ENCODE measurements at regions not wholly inside any gene's neighbourhood (a gene's known extent, or its start where the extent isn't known, plus 50 kb on each side); places are given as distances from the start of the nearest gene placed in this dataset.
"Not testable (repeated sequence)": the region's sequence is repeated elsewhere in the genome, so short reads cannot be mapped to it uniquely, and the experiment has no call there.

DNA sequence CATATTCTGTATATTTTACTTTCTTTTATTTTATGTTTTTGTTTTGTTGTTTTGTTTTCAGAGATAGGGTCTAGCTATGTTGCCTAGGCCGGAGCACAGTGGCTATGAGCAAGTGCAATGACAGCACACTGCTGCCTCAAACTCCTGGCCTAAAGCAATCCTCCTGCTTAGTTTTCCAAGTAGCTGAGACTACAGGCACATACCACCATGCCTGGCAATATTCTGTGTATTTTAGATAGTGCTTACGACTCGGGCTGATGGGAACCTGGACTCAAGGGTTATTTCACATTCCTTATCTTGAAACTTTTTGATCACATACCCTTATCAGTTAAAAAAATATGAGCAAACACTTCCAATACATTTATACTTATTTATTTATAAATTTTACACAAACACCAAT is 119.0 kb upstream of the STARD4 start:
- no peak for DNase-seq

DNA sequence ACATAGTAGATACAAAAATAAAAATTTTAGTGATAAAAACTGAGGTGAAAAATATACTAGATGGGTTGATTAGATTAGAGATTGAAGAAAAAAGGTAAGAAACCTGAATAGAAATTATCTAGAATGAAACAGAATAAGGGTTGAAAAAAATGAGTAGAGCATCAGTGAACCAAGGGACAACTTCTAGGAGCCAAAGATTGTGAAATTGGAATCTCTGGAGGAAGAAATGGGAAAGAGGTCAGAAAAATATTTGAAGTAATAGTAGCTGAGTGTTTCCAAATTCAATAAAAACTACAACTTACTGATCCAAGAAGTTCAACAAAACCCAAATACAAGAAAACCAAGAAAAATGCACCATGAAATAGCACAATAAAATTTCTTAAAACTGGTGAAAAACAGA is 116.6 kb upstream of the STARD4 start:
- DNase-seq = no peak

DNA sequence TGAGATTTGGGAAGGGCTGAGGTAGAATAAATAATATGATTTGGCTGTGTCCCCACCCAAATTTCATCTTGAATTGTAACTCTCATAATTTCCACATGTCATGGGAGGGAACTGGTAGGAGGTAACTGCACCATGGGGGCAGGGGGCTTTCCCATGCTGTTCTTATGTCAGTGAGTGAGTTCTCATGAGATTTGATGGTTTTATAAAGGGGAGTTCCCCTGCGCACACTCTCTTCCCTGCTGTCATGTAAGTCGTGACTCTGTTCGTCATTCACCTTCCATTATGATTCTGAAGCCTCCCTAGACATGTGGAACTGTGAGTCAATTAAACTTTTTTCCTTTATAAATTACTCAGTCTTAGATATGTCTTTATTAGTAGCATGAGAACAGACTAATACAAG is 115.5 kb upstream of the STARD4 start:
- no peak for DNase-seq

DNA sequence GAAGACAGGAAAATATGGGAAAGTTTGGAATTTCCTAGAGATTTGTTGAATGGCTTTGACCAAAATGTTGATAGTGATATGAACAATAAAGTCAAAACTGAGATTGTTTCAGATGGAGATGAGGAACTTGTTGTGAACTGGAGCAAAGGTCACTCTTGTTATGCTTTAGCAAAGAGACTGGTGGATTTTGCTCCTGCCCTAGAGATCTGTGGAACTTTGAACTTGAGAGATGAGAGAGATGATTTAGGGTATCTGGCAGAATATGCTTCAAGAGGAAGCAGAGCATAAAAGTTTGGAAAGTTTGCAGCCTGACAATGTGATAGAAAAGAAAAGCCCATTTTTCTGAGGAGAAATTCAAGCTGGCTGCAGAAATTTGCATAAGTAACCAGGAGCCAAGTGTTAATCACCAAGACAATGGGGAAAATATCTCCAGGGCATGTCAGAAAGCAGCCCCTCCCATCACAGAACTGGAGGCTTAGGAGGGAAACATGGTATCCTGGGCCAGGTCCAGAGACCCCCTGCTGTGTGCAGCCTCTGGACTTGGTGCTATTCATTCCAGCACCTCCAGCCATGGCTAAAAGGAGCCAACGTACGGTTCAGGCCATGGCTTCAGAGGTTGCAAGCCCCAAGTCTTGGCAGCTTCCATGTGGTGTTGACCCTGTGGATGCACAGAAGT is 114.3 kb upstream of the STARD4 start:
- DNase-seq = no peak

DNA sequence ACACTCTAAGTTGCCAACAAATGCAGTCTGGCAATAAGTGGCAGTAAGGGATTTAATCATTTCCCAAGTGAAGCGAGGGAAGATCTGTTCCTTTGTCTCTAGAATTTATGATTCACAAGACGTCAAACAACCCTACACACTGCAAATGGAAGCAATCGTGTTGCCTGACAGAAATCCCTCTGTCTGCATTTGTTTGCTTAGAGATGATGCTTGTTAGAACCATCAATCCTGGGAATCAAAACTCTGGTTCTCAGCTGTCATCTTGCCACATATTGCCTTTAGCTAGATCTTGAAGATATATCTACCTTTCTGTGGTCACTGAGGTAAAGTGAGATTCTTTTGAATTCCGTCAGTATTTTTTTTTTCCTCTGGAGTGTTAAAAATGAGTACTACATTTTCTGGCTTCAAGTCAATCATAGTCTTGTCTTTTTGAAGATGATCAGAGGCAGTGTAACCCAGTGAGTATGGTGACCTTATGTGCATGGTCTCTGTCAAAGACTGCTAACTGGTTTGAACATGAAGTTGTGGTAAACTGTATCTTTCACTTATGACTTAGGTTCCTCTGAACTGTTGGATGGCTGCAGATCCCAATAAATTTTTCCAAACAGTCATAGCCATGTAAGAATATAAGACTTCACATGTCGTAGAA is 106.4 kb upstream of the STARD4 start:
- no peak for DNase-seq

DNA sequence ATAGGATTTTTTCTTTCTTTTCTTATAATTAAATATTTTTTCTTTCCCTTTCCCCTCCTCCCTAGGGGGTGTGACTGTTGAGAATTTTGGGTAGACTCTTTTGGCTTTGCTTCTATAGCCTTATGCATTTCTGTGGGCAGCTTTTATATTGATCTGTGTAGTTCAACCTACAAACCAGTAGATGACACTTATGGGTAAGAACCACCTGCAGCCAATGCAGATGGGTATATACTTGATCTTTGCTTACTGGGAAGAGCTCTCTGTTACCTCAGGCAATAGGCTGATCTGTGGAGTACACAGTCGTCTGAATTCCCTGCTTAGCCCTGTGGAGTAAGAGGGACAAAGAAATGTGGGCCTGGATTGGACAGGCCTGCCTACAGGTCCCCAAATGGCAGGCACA is 102.7 kb upstream of the STARD4 start:
- no peak for DNase-seq

DNA sequence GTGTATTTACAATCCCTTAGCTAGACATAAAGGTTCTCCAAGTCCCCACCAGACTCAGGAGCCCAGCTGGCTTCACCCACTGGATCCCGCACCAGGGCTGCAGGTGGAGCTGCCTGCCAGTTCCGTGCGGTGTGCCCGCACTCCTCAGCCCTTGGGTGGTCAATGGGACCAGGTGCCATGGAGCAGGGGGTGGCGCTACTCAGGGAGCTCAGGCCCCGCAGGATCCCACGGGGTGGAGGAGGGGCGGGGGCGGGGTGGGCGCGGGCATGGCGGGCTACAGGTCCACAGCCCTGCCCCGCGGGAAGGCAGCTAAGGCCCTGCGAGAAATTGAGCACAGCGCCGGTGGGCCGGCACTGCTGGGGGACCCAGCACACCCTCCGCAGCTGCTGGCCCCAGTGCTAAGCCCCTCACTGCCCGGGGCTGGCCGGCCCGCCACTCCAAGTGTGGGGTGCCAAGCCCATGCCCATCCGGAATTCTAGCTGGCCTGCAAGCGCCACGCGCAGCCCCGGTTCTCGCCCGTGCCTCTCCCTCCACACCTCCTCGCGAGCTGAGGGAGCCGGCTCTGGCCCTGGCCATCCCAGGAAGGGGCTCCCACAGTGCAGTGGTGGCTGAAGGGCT is 99.8 kb upstream of the STARD4 start:
- not testable (repeated sequence) for DNase-seq

DNA sequence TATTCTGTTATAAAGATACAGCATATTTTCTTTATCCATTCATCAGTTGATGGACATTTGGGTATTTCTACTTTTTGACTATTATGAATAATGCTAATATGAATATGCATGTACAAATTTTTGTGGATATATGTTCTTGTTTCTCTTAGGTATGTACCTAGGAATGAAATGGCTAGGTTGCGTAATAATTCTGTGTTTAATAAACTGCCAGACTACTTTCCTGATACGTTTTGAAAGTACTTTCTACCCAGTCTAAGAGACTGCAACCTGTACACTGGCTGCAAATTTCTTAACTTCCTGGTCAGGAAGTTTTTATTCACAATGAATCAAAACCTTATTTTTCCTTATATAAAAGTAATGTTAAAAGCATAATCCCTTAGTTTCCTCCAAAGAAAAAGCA is 93.9 kb upstream of the STARD4 start:
- DNase-seq = no peak

DNA sequence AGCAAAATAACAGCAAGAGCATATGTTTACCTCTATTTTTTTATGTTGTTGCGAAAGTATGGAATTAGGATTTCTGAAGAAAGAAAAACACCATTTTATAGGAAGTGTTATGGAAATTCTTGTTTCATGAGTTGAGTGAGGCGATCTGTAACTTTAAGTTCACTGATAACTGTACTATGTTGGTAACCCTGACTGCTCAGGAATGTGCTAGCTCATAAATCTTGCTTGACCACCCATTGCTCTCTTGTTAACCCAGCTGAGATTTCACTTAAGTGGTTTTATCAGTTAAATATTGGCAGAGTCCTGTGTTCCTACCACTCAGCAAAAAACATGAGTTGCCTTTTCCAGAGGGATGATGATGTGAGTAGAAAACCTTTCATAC is 91.1 kb upstream of the STARD4 start:
- DNase-seq = no peak

DNA sequence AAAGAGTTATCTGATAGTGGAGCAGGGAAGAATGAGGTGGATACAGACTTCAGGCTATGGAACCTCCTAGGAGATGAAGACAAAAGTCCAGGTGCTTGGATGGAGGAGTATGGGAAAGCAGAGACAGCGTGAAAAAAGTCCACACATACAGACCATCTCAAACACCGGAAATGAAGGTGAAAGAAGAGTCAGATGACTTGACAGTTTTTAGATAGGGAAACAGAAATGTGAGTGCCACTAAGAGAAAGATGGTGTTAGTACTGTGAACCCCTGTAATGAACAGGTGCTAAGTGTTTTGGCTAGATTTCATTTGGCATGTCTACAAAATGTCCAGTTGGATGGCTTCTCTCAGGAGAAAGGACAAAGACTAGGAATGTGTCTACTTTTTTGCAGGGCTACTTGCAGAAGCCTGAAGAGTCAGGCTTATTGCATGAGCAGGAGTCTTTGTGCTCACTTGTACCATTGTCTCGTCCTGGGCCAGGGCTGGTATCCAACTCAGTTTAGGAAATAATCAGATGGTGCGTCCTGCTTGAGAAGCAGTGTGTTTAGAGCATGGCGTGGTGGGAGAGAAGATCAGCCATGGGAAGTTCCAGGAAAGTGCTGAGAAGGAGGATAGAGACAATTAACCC is 90.6 kb upstream of the STARD4 start:
- no peak for DNase-seq

DNA sequence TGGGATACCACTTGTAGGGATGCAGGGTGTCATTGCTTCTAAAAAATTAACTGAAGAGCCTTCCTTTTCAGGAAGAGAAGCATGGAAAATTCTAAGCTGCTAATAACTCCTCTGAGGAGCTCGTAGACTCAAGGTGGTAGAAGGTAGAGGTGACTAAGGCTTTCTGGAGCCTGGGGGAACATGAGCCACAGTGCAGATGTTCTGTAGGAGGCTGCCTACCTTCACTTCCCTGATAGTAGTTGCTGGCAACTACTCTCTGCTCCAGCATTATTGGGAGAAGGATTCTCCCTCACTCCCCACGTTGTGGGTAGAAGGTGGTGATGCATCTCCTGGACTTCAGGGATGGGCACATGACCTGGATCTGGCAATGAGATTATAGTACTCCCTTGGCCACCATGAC is 86.7 kb upstream of the STARD4 start:
- DNase-seq = no peak

DNA sequence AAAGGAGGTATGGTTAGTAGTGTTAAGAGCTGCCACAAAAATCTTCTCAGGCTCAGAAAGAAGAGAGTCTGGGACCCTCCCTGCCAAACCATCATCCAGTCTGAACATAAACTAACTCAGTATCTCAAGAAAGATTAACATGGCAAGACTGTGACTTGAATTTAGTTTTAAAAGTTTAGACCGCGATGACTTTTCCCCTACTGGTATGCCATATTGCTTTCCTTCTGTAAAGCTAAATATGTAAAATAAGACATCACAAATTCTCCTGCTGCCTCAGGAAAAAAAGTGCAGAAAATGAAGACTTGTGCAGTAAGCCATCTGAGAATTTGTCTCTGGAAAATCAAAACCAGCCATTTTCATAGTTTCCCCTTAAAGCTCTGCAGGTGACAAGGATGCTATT is 85.2 kb upstream of the STARD4 start:
- DNase-seq = no peak

DNA sequence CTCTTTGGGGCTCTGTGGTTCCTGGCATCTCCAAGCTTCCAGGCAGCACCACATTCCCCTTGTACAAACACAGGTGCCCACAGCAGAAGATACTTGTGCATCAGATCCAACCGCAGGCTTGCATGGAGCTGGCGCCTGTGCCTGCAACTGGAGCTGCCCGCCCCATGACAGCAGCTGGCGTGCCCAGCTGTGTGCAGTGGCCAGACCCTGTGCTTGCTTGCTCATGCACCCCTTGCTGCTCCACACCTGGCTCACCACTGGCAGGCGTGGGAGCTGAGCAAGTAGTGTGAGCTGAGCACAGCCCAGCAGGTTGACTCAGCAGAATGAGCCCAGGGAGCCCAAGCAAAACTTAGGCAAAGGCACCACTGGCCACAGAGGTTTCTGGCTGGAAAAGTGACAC is 84.4 kb upstream of the STARD4 start:
- no peak for DNase-seq

DNA sequence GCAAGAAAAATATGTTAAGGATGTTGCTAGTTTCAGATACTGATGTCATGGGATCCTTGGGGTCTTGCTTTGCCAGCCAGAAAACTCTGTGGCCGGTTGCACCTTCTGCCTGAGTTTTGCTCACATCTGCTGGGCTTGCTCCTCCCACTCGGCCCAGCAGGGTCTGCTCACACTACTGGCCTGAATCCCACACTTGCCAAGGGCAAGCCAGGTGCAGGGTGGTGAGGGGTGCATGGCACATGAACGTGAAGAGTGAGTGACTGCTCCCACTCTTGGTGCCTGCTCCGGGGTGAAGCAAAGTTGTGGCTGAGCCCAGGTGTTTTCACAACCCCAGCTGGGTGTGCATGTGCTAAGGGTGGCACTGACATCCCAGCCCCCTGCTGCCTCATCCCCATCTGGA is 83.1 kb upstream of the STARD4 start:
- DNase-seq = no peak

DNA sequence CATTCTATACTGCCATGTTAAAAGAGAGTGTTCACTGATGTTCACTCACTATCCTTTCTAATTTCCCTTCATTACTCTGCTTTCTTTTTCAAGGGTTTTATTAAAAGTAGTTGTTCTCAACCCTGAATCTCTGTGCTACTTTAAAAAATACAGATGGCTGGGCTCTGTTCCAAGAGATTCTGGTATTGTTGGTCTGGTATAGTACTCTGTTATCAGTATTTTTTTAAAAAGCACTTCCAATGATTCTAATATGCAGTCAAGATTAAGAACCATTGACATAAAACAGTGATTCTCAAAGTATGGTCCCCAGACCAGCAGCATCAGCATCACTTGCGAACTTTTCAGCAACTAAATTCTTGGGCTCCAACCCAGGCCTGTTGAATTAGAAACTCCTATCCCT is 77.0 kb upstream of the STARD4 start:
- no peak for DNase-seq

DNA sequence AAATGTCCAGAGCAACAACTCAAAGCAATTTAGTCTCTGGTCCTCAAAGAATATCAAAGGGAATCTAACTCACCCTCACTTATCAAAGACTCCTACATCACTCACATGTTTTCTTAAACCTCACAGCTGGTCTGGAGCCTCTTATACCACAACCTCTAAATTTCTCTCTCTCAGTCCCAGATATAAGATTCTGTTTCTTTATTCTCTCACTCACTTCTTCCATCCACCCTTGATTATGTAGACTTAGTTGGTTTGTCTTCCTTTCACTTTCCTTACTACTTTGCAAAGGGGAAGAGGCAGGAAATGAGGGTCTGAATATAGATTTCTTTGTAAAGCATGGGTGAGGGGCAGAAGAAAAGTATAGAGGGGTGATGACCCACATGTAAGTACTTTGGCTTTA is 75.4 kb upstream of the STARD4 start:
- no peak for DNase-seq

DNA sequence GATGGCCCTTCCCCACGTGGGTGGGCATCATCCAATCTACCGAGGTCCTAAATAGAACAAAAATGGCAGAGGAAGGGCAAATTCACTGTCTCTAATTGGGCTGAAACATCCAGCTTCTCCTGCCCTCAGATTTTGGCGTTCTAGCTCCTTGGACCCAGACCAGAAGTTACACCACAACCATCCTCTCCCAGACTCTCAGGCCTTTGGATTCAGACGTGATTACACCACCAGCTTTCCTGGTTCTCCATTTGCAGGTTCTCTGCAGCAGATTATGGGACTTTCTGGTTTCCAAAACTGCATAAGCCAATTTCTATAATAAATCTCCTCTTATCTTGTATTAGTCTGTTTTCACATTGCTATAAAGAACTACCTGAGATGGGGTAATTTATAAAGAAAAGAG is 73.6 kb upstream of the STARD4 start:
- DNase-seq = no peak

DNA sequence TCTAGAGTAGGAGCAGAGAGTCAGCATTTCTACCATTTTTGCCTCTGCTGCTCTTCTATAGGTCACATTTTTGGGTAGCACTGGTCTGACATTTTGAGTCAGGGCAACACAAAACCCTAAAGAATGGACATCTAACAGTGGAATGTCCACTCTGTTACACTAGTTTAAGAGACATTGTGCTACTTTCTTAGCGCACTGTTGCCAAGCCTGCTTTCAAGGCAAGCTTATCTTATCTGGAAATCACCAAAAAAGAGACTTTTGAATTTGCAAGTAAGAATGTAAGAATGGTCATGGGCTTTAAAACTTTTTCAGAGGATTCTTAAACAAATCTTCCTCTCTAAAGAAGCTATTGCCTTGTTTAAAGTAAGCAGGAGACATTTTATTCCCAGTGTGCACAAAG is 73.0 kb upstream of the STARD4 start:
- DNase-seq = no peak

DNA sequence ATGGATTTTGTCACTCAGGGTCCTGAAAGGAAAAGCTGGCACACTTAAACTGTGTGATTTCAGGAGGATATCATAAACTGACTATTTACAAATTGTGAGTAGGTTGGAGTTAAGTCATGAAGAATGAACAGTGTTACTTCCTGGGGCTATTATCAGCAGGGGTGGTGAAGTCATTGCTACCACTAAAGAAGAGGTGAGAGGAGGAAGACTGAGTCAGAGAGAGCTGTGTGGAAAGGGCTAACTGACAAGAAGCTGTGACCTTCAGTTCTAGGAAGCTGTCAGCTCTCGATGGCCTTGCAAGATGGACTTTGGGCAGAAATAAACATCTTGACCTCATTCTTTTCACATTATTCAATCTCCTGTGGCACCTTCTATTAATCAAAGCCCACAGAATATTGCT is 72.3 kb upstream of the STARD4 start:
- DNase-seq = peak in 1 of 5 donors; percentile 4

DNA sequence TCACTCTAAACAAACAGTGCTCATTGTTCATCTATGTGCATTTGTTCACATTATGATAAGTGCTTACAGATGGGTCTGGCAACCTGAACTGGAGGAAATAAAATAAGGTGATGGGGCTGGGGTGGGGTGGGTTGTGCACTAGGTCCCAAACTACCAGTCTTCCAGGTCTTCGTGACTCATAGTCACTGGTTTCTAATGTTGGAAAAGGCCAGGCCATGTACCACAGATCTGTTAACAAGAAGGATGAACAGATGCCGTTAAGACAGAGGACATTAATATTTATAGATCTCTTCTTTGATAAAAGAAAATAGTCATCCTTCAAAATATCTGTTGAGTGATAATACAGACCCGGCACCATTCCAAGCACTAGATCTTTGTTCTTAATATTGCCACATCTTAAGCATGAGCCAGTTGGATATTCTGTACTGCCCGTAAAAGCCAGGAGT is 71.4 kb upstream of the STARD4 start:
- DNase-seq = no peak

DNA sequence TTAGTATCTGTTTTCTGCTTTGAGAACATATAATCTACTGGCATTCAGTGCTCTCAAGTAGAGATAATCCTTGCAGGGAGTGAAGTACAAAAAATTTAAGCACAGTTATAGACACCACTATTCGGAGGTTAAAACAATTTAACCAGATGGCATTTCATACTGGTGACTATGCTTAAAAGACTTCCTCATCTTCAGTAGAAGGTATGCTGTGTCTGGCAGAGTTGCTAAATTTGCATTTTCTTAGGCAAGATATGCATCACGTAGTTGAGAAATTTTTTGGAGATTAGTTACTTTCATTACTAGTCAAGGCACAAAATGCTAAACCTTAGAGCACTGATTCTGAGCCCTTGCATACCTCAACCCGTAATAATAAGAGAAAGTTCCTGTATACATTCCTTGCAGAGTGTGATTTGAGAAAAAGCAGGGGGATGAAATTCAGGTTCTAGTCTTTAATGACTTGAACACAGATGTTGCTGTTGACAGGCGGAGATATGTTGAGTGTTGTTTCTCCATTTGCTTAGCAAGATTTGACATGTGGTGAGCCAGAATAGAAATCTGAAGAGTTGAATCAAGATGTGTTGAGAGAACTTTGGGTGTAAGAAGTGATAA is 70.8 kb upstream of the STARD4 start:
- no peak for DNase-seq

DNA sequence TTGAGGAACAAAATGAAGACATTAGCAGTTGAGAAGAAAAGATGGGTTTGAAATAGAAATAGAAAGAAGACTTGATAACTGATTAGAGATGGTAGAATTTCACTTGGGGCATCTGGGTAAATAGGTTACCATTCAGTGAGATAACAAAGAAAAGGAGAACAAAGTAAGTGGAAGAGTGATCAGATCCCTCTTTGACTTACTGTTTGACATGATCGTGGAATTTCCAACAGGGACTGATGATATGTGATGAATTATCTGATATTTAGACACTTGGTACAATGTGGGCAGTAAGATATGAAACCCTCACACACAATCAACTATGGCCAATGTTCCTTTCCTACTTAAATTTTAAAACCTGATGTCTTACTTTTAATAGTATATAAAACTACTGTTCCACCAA is 70.1 kb upstream of the STARD4 start:
- no peak for DNase-seq

DNA sequence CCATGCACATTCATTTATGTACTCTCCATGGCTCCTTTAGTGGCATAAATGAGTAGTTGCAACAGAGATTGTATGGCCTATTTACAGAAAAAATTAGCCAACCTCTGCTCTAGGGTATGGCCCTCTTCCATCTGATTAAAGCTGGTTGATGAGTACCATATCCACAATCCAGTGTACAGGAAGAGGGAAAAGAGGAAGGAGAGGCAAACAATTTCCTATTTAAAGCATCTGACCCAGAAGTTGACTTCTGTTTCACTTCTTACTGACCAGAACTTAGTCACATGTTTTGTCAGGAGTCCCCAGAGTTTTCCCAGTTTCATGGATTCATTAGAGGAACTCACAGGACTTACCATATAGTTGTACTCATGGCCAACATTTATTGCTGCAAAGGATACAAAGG is 68.6 kb upstream of the STARD4 start:
- DNase-seq = no peak

DNA sequence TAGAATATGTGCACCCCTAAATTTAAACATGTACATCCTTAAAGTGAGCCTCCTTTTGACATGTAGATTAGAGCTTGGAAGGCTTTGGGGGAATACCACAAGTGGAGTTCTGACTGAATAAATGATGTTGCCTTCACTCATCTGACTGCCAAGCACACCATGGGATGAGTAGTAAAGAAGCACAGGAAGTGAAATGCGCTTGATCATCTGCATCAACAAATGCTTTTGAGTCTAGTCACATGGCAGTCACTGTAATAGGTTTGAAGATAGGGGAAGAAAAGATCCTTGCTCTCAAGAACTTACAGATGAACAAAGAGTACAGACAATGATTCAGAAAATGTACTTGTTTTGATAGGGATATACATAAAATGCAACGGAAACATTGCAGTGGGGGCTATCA is 62.0 kb upstream of the STARD4 start:
- DNase-seq = no peak
